ENCODE measurements at regions not wholly inside any gene's neighbourhood (a gene's known extent, or its start where the extent isn't known, plus 50 kb on each side); places are given as distances from the start of the nearest gene placed in this dataset.
"Not testable (repeated sequence)": the region's sequence is repeated elsewhere in the genome, so short reads cannot be mapped to it uniquely, and the experiment has no call there.

- intact Hi-C loops (cut with DNase I) = no loop called here
- WGBS, 2 donors = 88 to 95% methylated on average over 1 of the region's 1 CpG
- no peak for TF ChIP-seq CTCF (IDR thresholded peaks at IDR 0.05)
- TF ChIP-seq POLR2A (IDR thresholded peaks at IDR 0.05) = no peak
- Histone ChIP-seq H3K4me1 (no peaks in the 10 kb centered on the region), H3K36me3 (no peaks in the 10 kb centered on the region), H3K27ac (no peak overlapping the region), H3K4me3 (replicated peaks in 1 of 3) (no peak overlapping the region), H3K9me3 (no peaks in the 10 kb centered on the region), H3K27me3 (no peaks in the 10 kb centered on the region)
- no peak for DNase-seq
Measured at GRCh38 chr3:105281989-105282388, 84.7 kb upstream of the ALCAM start.

- Histone ChIP-seq H3K27me3 (no peaks in the 10 kb centered on the region), H3K4me1 (no peaks in the 10 kb centered on the region), H3K9me3 (no peaks in the 10 kb centered on the region), H3K27ac (no peak overlapping the region), H3K4me3 (replicated peaks in 1 of 3) (no peak overlapping the region), H3K36me3 (no peaks in the 10 kb centered on the region)
- no peak for DNase-seq
- TF ChIP-seq POLR2A (IDR thresholded peaks at IDR 0.05) = no peak
- TF ChIP-seq CTCF (IDR thresholded peaks at IDR 0.05) = no peak
- 67 to 86% methylated on average over 2 of the region's 2 CpGs for WGBS, 2 donors
- intact Hi-C loops (cut with DNase I) = no loop called here
Measured at GRCh38 chr3:105284876-105285275, 81.8 kb upstream of the ALCAM start.

GRCh38 chr3:105285653-105286241, 81.0 kb upstream of the ALCAM start:
- TF ChIP-seq CTCF (IDR thresholded peaks at IDR 0.05) (no peak), POLR2A (IDR thresholded peaks at IDR 0.05) (no peak)
- Histone ChIP-seq H3K4me1 (no peaks in the 10 kb centered on the region), H3K27ac (no peak overlapping the region), H3K27me3 (no peaks in the 10 kb centered on the region), H3K9me3 (no peaks in the 10 kb centered on the region), H3K36me3 (no peaks in the 10 kb centered on the region), H3K4me3 (replicated peaks in 1 of 3) (no peak overlapping the region)
- DNase-seq = no peak
- WGBS, 2 donors = 83 to 88% methylated on average over 1 of the region's 1 CpG
- intact Hi-C loops (cut with DNase I) = no loop called here

- no peak for DNase-seq
- H3K36me3 ChIP-seq = no peaks in the 10 kb centered on the region
- H3K27me3 ChIP-seq = no peaks in the 10 kb centered on the region
- TF ChIP-seq CTCF (IDR thresholded peaks at IDR 0.05) (no peak), POLR2A (IDR thresholded peaks at IDR 0.05) (no peak)
- H3K9me3 ChIP-seq = no peaks in the 10 kb centered on the region
- intact Hi-C loops (cut with DNase I) = no loop called here
- H3K27ac ChIP-seq = no peak overlapping the region
- H3K4me1 ChIP-seq = no peaks in the 10 kb centered on the region
- H3K4me3 ChIP-seq (replicated peaks in 1 of 3) = no peak overlapping the region
- WGBS, 2 donors = 75 to 94% methylated on average over 1 of the region's 1 CpG
Measured at GRCh38 chr3:105293441-105293840, 73.3 kb upstream of the ALCAM start.

DNA sequence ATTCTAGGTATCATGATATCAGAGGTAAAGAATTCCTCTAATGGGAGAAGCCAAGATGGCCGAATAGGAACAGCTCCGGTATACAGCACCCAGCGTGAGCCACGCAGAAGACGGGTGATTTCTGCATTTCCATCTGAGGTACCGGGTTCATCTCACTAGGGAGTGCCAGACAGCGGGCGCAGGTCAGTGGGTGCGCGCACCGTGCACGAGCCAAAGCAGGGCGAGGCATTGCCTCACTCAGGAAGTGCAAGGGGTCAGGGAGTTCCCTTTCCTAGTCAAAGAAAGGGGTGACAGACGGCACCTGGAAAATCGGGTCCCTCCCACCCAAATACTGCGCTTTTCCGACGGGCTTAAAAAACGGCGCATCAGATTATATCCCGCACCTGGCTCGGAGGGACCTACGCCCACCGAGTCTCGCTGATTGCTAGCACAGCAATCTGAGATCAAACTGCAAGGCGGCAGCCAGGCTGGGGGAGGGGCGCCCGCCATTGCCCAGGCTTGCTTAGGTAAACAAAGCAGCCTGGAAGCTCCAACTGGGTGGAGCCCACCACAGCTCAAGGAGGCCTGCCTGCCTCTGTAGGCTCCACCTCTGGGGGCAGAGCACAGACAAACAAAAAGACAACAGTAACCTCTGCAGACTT, 70.4 kb upstream of the ALCAM start:
- H3K4me1 ChIP-seq; H3K27me3 ChIP-seq; intact Hi-C loops (cut with DNase I); H3K36me3 ChIP-seq; H3K4me3 ChIP-seq (replicated peaks in 1 of 3); H3K9me3 ChIP-seq; H3K27ac ChIP-seq; DNase-seq: not testable (repeated sequence)
- 89 to 95% methylated on average over 15 to 28 of the region's 28 CpGs for WGBS, 2 donors
